CD8-positive, alpha-beta memory T cell (primary cell): ENCODE measurements at regions not wholly inside any gene's neighbourhood (a gene's known extent, or its start where the extent isn't known, plus 50 kb on each side); places are given as distances from the start of the nearest gene placed in this dataset.

Experiments
- CTCF ChIA-PET: fragments of 350-600 bp; sonication (Branson Sonifier 250); formaldehyde crosslinking; loops from one replicate; lab custom pipeline; 2021; ENCODE audit warnings: antibody characterized with exemption; lab: Charles Lee
- POLR2A ChIA-PET: fragments of 350-600 bp; sonication (Branson Sonifier 250); formaldehyde crosslinking; loops from one replicate; lab custom pipeline; 2021; ENCODE audit warnings: antibody characterized with exemption; lab: Charles Lee
- DNase-seq, 5 donors: peaks; one replicate each; pipeline versions ENCODE4 v3.0.0 to v3.0.0-alpha.2; 2020 to 2022; ENCODE audit warnings: mixed read lengths in 1 of 5
- H3K27ac ChIP-seq: one replicate; pipeline ENCODE4 v1.7.0; 2013; ENCODE audit warnings: low read depth, mild to moderate bottlenecking, low read length, moderate library complexity
- H3K27me3 ChIP-seq: 2 replicates; pipeline ENCODE4 v1.7.0; 2013; ENCODE audit warnings: low read length, mild to moderate bottlenecking; ENCODE audit not compliant: insufficient read depth, poor library complexity, severe bottlenecking
- H3K36me3 ChIP-seq: 2 replicates; pipeline ENCODE4 v1.7.0; 2013; ENCODE audit warnings: mild to moderate bottlenecking, low read length, moderate library complexity; ENCODE audit not compliant: insufficient read depth
- H3K4me1 ChIP-seq: 2 replicates; pipeline ENCODE4 v1.7.0; 2013; ENCODE audit warnings: mild to moderate bottlenecking, low read length, moderate library complexity; ENCODE audit not compliant: insufficient read depth
- H3K4me3 ChIP-seq: 2 replicates; pipeline ENCODE4 v1.7.0; 2013; ENCODE audit warnings: mild to moderate bottlenecking, low read length
- H3K9me3 ChIP-seq: 2 replicates; pipeline ENCODE4 v1.7.0; 2013; ENCODE audit warnings: mild to moderate bottlenecking, low read length
- H3K27ac Mint-ChIP-seq, 8 donors: one replicate each; pipeline ENCODE4 v1.8.0; 2020 to 2021; ENCODE audit warnings: mixed read lengths in 8 of 8, mild to moderate bottlenecking in 6 of 8, inconsistent platforms in 3 of 8, moderate library complexity in 3 of 8
- H3K27me3 Mint-ChIP-seq, 2 donors: one replicate each; pipeline ENCODE4 v1.8.0; 2020 to 2021; ENCODE audit warnings: mixed read lengths in 2 of 2, mild to moderate bottlenecking in 1 of 2, moderate library complexity in 1 of 2
- H3K36me3 Mint-ChIP-seq, 3 donors: one replicate each; pipeline ENCODE4 v1.8.0; 2020 to 2021; ENCODE audit warnings: mixed read lengths in 3 of 3, inconsistent platforms in 1 of 3, mild to moderate bottlenecking in 1 of 3
- H3K4me1 Mint-ChIP-seq, 3 donors: one replicate each; pipeline ENCODE4 v1.8.0; 2020 to 2021; ENCODE audit warnings: mixed read lengths in 3 of 3, inconsistent platforms in 1 of 3, mild to moderate bottlenecking in 1 of 3
- H3K4me3 Mint-ChIP-seq, 7 donors: one replicate each; pipeline ENCODE4 v1.8.0; 2020 to 2021; ENCODE audit warnings: mixed read lengths in 7 of 7, mild to moderate bottlenecking in 6 of 7, moderate library complexity in 4 of 7, inconsistent platforms in 2 of 7
- H3K9me3 Mint-ChIP-seq, 5 donors: one replicate each; pipeline ENCODE4 v1.8.0; 2020 to 2022; ENCODE audit warnings: mixed read lengths in 5 of 5, mild to moderate bottlenecking in 3 of 5, moderate library complexity in 2 of 5, inconsistent platforms in 1 of 5

DNA sequence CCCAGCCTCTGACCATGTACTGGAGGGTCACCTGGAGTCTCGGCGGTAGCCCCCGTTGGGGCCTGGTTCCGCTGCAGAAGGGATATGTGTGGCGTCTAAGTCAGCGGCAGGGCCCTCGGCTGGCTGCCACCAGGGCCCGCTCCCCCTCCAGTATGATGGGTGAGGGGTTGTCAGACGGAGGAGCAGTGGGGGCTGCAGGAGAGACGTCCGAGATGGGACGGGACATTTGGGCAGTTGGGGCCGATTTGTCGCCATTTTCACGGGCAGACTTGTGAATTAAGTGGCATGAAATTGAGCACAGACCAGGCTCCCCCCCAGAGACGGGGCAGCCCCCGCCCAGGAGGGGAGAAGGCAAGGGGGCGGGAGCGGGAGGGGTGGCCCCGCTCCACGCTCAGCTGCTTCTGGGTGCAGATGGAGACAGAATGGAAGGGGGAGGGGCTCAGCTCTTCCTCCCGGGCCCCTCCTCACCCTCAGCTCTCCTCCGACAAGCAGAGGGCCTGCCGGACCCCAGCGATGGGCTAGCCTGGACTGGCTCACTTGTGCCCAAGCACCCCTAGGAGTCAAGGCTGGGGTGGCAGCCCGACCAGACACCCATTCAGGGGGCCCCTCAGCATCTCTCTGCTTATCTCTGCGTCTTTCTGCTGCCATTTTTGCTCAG, 52.7 kb upstream of the LHX1 start:
- peaks cover 3 to 14% (median 7%) of the 10 kb centered on the region in 5 donors for H3K9me3 Mint-ChIP-seq
- DNase-seq = no peak
- Histone ChIP-seq H3K4me1 (no peaks in the 10 kb centered on the region), H3K27me3 (no peaks in the 10 kb centered on the region), H3K36me3 (no peaks in the 10 kb centered on the region), H3K27ac (no peak overlapping the region), H3K4me3 (no peak overlapping the region), H3K9me3 (no peaks in the 10 kb centered on the region)
- no peaks in the 10 kb centered on the region for H3K4me1 Mint-ChIP-seq
- POLR2A ChIA-PET = no interaction called here
- H3K27ac Mint-ChIP-seq = no peak overlapping the region
- H3K36me3 Mint-ChIP-seq = peaks cover 0 to 8% (median 0%) of the 10 kb centered on the region in 3 donors
- CTCF ChIA-PET = no interaction called here
- no peak overlapping the region for H3K4me3 Mint-ChIP-seq
- H3K27me3 Mint-ChIP-seq = peaks cover 21 to 54% of the 10 kb centered on the region in 2 donors

GRCh38 chr17:36885153-36885735, 52.0 kb upstream of the LHX1 start:
- DNase-seq = no peak
- Mint-ChIP-seq H3K36me3 (peaks cover 0 to 8% (median 0%) of the 10 kb centered on the region in 3 donors), H3K27me3 (peaks cover 22 to 56% of the 10 kb centered on the region in 2 donors), H3K4me3 (no peak overlapping the region), H3K4me1 (no peaks in the 10 kb centered on the region), H3K27ac (no peak overlapping the region), H3K9me3 (peaks cover 3 to 14% (median 7%) of the 10 kb centered on the region in 5 donors)
- no peak overlapping the region for H3K27ac ChIP-seq
- CTCF ChIA-PET = no interaction called here
- POLR2A ChIA-PET = no interaction called here
- no peaks in the 10 kb centered on the region for H3K9me3 ChIP-seq
- H3K4me3 ChIP-seq = no peak overlapping the region
- no peaks in the 10 kb centered on the region for H3K27me3 ChIP-seq
- H3K36me3 ChIP-seq = no peaks in the 10 kb centered on the region
- H3K4me1 ChIP-seq = no peaks in the 10 kb centered on the region

DNA sequence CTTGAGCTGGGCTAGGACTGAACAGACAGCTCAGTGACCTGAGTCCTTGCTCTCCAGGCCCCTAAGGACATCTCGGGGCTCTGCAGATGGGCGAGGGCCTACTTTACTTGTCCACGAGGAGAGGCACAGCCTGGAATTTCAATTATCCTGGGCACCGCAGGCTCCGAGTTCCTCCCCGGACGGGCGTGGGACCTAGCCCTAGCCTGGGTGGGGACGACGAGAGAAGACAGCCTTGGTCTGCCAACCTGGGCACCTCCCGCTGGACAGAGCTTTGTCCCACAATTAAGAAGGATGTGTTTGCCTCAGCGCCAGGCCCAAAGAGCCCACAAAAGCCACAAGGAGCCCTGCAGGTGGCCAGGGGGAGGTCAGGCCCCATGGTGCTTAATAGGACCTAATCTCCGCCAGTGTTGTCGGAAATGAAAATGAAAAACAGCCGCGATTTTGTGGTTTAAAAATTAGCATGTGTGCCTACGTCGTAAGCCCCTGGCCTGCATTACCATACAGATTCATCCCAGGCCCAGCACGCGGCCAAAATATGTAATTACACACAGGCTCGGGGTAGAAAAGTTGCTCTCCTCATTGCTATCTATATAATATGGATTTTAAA, 51.4 kb upstream of the LHX1 start:
- Histone ChIP-seq H3K4me1 (no peaks in the 10 kb centered on the region), H3K36me3 (no peaks in the 10 kb centered on the region), H3K27me3 (no peaks in the 10 kb centered on the region), H3K9me3 (no peaks in the 10 kb centered on the region), H3K27ac (no peak overlapping the region), H3K4me3 (no peak overlapping the region)
- POLR2A ChIA-PET = no interaction called here
- CTCF ChIA-PET = no interaction called here
- DNase-seq = no peak
- Mint-ChIP-seq H3K36me3 (peaks cover 0 to 7% (median 0%) of the 10 kb centered on the region in 3 donors), H3K27ac (no peak overlapping the region), H3K4me3 (no peak overlapping the region), H3K9me3 (peaks cover 3 to 12% (median 7%) of the 10 kb centered on the region in 5 donors), H3K4me1 (no peaks in the 10 kb centered on the region), H3K27me3 (peaks cover 20 to 57% of the 10 kb centered on the region in 2 donors)
